22Rv1 (cell line): ENCODE measurements at regions not wholly inside any gene's neighbourhood (a gene's known extent, or its start where the extent isn't known, plus 50 kb on each side); places are given as distances from the start of the nearest gene placed in this dataset.

Source experiments
- CTCF ChIP-seq: fragments of 450-650 bp; IDR thresholded peaks from 2 replicates; pipeline ENCODE4 v1.5.1; 2017; ENCODE audit warnings: mild to moderate bottlenecking
- ZFX ChIP-seq: fragments of 450-650 bp; IDR thresholded peaks from 2 replicates; pipeline ENCODE4 v1.6.1; 2017; ENCODE audit warnings: antibody characterized with exemption, borderline replicate concordance

- no peak for TF ChIP-seq CTCF
- no peak for TF ChIP-seq ZFX
Observed at GRCh38 chr12:30169839-30170591, 386.3 kb upstream of the TMTC1 start.
